IMR-90 (cell line): ENCODE measurements at regions not wholly inside any gene's neighbourhood (a gene's known extent, or its start where the extent isn't known, plus 50 kb on each side); places are given as distances from the start of the nearest gene placed in this dataset.

Experiments used
- CEBPB ChIP-seq: IDR thresholded peaks from 2 replicates; pipeline ENCODE4 v1.6.1; 2012; ENCODE audit warnings: low read depth, low read length, improper control_type of control experiment
- CHD1 ChIP-seq: IDR thresholded peaks from 2 replicates; pipeline ENCODE4 v1.6.1; 2012; ENCODE audit warnings: low read depth, low read length, improper control_type of control experiment
- MAFK ChIP-seq: IDR thresholded peaks from 2 replicates; pipeline ENCODE4 v1.6.1; 2012; ENCODE audit warnings: low read depth, low read length, improper control_type of control experiment
- POLR2A ChIP-seq: IDR thresholded peaks from 2 replicates; pipeline ENCODE4 v1.6.1; 2012; ENCODE audit warnings: mild to moderate bottlenecking, low read depth, low read length
- RFX5 ChIP-seq: IDR thresholded peaks from 2 replicates; pipeline ENCODE4 v1.8.0; 2012; ENCODE audit warnings: low read depth, mild to moderate bottlenecking, low read length, moderate library complexity
- TF ChIP-seq, protein P1 (sequence below): conservative IDR thresholded peaks from 2 replicates; pipeline ENCODE4 v1.5.1; 2012; ENCODE audit warnings: mild to moderate bottlenecking, low read depth, low read length, improper control_type of control experiment

- TF ChIP-seq, protein P1, sequence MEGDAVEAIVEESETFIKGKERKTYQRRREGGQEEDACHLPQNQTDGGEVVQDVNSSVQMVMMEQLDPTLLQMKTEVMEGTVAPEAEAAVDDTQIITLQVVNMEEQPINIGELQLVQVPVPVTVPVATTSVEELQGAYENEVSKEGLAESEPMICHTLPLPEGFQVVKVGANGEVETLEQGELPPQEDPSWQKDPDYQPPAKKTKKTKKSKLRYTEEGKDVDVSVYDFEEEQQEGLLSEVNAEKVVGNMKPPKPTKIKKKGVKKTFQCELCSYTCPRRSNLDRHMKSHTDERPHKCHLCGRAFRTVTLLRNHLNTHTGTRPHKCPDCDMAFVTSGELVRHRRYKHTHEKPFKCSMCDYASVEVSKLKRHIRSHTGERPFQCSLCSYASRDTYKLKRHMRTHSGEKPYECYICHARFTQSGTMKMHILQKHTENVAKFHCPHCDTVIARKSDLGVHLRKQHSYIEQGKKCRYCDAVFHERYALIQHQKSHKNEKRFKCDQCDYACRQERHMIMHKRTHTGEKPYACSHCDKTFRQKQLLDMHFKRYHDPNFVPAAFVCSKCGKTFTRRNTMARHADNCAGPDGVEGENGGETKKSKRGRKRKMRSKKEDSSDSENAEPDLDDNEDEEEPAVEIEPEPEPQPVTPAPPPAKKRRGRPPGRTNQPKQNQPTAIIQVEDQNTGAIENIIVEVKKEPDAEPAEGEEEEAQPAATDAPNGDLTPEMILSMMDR = peak; percentile 64
- TF ChIP-seq RFX5 = no peak
- TF ChIP-seq MAFK = no peak
- TF ChIP-seq POLR2A = no peak
- TF ChIP-seq CHD1 = no peak
- TF ChIP-seq CEBPB = no peak
These were observed 118.4 kb upstream of the WDR17 start for GRCh38 chr4:175947117-175947722.
